ENCODE measurements at regions not wholly inside any gene's neighbourhood (a gene's known extent, or its start where the extent isn't known, plus 50 kb on each side); places are given as distances from the start of the nearest gene placed in this dataset.
A peak's percentile ranks its signal among the peaks of the same experiment; 100 is the strongest.
"Not testable (repeated sequence)": the region's sequence is repeated elsewhere in the genome, so short reads cannot be mapped to it uniquely, and the experiment has no call there.

GRCh38 chr1:229121845-229122436 lies 149.0 kb upstream of the RAB4A start:
- DNase-seq = no peak

- no peak for DNase-seq
Observed at GRCh38 chr1:229122606-229123005, 148.3 kb upstream of the RAB4A start.

GRCh38 chr1:229124116-229124515 lies 146.8 kb upstream of the RAB4A start:
- no peak for DNase-seq

GRCh38 chr1:229124520-229125124 lies 146.3 kb upstream of the RAB4A start:
- DNase-seq = no peak

- peak; percentile 62 for DNase-seq
Observed at GRCh38 chr1:229127301-229127700, 143.6 kb upstream of the RAB4A start.

- DNase-seq = no peak
Observed at GRCh38 chr1:229128066-229128608, 142.8 kb upstream of the RAB4A start.

GRCh38 chr1:229129301-229130027 lies 141.4 kb upstream of the RAB4A start:
- peak; percentile 30 for DNase-seq

GRCh38 chr1:229130028-229130668 lies 140.8 kb upstream of the RAB4A start:
- DNase-seq = peak; percentile 12

GRCh38 chr1:229131243-229132105 lies 139.4 kb upstream of the RAB4A start:
- DNase-seq = no peak

GRCh38 chr1:229132106-229132443 lies 138.8 kb upstream of the RAB4A start:
- DNase-seq = no peak

- DNase-seq = no peak
Observed at GRCh38 chr1:229132706-229133105, 138.2 kb upstream of the RAB4A start.

- DNase-seq = no peak
Observed at GRCh38 chr1:229133151-229133550, 137.8 kb upstream of the RAB4A start.

GRCh38 chr1:229133811-229134210 lies 137.1 kb upstream of the RAB4A start:
- no peak for DNase-seq

- not testable (repeated sequence) for DNase-seq
Observed at GRCh38 chr1:229134381-229135217, 136.3 kb upstream of the RAB4A start.

GRCh38 chr1:229135773-229136172 lies 135.1 kb upstream of the RAB4A start:
- DNase-seq = no peak

- no peak for DNase-seq
Observed at GRCh38 chr1:229136822-229137221, 134.1 kb upstream of the RAB4A start.

GRCh38 chr1:229137271-229137670 lies 133.6 kb upstream of the RAB4A start:
- no peak for DNase-seq

- no peak for DNase-seq
Observed at GRCh38 chr1:229138058-229138457, 132.9 kb upstream of the RAB4A start.

GRCh38 chr1:229139331-229140118 lies 131.4 kb upstream of the RAB4A start:
- DNase-seq = peak; percentile 37

- DNase-seq = no peak
Observed at GRCh38 chr1:229140119-229140396, 130.9 kb upstream of the RAB4A start.

GRCh38 chr1:229141271-229141670 lies 129.6 kb upstream of the RAB4A start:
- no peak for DNase-seq
